ENCODE measurements at regions not wholly inside any gene's neighbourhood (a gene's known extent, or its start where the extent isn't known, plus 50 kb on each side); places are given as distances from the start of the nearest gene placed in this dataset.

DNA sequence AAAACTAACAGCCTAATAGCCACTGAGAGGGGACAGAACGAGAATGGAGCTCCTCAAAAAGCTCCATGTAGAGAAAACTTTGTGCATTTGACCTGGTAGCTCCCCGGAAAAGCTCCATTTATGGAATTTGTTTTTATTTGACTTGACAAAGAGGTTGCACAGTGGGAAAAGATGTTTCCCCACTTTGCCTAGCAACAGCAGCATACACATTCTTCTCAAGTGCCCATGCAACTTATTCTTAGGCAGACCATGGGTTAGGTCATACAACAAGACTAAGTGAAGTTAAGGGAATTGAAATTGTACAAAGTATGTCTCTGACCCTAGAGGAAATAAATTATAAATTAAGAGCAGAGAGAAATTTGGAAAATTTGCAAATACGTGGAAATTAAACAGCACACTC lies 949.6 kb upstream of the PRKX start:
- TF ChIP-seq, protein P1, sequence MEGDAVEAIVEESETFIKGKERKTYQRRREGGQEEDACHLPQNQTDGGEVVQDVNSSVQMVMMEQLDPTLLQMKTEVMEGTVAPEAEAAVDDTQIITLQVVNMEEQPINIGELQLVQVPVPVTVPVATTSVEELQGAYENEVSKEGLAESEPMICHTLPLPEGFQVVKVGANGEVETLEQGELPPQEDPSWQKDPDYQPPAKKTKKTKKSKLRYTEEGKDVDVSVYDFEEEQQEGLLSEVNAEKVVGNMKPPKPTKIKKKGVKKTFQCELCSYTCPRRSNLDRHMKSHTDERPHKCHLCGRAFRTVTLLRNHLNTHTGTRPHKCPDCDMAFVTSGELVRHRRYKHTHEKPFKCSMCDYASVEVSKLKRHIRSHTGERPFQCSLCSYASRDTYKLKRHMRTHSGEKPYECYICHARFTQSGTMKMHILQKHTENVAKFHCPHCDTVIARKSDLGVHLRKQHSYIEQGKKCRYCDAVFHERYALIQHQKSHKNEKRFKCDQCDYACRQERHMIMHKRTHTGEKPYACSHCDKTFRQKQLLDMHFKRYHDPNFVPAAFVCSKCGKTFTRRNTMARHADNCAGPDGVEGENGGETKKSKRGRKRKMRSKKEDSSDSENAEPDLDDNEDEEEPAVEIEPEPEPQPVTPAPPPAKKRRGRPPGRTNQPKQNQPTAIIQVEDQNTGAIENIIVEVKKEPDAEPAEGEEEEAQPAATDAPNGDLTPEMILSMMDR (IDR thresholded peaks at IDR 0.05; ENCODE audit: low read depth, low read length, poor library complexity, severe bottlenecking): no peak
- TF ChIP-seq EZH2phosphoT487 (IDR thresholded peaks at IDR 0.05; ENCODE audit: borderline replicate concordance, low read length): no peak

All from DOHH2 (cell line).